ENCODE measurements at regions not wholly inside any gene's neighbourhood (a gene's known extent, or its start where the extent isn't known, plus 50 kb on each side); places are given as distances from the start of the nearest gene placed in this dataset.

DNA sequence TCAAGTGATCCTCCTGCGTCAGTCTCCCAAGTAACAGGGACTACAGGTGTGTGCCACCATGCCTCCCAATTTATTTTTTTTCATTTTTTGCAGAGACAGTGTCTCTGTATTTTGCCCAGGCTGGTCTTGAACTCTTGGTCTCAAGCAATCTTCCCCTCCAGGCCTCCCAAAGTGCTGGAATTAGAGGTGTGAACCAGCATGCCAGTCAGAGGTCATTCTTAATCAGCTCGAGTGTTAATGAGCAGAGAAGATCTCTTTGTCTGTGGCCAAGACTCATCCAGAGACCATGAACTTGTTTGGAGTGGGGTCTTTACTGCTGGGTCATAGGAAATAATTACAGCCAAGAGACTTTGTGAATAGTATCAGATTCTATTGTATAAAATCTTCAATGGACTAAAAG is 99.2 kb upstream of the AP1S2 start:
- H3K4me1 ChIP-seq, result no peaks in the 10 kb centered on the region
- intact Hi-C loops (cut with DNase I), result no loop called here
- ATAC-seq, result no peak
- H3K9me3 ChIP-seq, result no peaks in the 10 kb centered on the region
- H3K4me3 ChIP-seq, result no peak overlapping the region
- no peaks in the 10 kb centered on the region for H3K36me3 ChIP-seq
- peaks cover 0 to 20% (median 0%) of the 10 kb centered on the region in 9 donors for H3K27me3 ChIP-seq
- no peak for TF ChIP-seq POLR2A (IDR thresholded peaks at IDR 0.05)
- TF ChIP-seq, protein P1, sequence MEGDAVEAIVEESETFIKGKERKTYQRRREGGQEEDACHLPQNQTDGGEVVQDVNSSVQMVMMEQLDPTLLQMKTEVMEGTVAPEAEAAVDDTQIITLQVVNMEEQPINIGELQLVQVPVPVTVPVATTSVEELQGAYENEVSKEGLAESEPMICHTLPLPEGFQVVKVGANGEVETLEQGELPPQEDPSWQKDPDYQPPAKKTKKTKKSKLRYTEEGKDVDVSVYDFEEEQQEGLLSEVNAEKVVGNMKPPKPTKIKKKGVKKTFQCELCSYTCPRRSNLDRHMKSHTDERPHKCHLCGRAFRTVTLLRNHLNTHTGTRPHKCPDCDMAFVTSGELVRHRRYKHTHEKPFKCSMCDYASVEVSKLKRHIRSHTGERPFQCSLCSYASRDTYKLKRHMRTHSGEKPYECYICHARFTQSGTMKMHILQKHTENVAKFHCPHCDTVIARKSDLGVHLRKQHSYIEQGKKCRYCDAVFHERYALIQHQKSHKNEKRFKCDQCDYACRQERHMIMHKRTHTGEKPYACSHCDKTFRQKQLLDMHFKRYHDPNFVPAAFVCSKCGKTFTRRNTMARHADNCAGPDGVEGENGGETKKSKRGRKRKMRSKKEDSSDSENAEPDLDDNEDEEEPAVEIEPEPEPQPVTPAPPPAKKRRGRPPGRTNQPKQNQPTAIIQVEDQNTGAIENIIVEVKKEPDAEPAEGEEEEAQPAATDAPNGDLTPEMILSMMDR (IDR thresholded peaks at IDR 0.05), result no peak
- DNase-seq, result no peak
- 54 to 76% (median 73%) methylated on average over 2 of the region's 2 CpGs for WGBS, 4 donors
- H3K27ac ChIP-seq, result no peak overlapping the region

DNA sequence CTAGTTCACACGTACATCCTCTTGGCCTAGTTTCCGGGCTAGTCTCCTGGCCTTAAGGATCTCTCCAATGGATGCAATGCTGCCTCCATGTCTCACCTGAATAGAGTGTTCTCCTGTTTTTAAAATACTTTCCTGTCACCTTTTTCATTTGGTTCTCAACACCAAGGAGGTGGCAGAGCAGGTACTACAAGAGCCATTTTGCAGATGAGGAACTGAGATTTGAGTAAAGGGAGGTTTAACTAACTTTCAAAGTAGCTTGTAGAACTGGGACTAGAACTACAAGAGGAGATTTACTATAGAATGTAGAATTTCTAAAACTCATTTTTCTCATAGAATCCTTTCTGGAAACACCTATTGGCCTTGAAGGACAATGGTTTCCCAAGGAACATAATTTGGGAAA is 97.6 kb upstream of the AP1S2 start:
- H3K27ac ChIP-seq, result no peak overlapping the region
- H3K9me3 ChIP-seq, result no peaks in the 10 kb centered on the region
- ATAC-seq (no peak), DNase-seq (no peak)
- no peak for TF ChIP-seq POLR2A (IDR thresholded peaks at IDR 0.05)
- TF ChIP-seq, protein P1 (IDR thresholded peaks at IDR 0.05), result no peak
- no peaks in the 10 kb centered on the region for H3K36me3 ChIP-seq
- intact Hi-C loops (cut with DNase I), result no loop called here
- H3K4me1 ChIP-seq, result peaks cover 0 to 9% (median 0%) of the 10 kb centered on the region in 12 donors
- 85 to 99% (median 92%) methylated on average over 2 of the region's 2 CpGs for WGBS, 4 donors
- H3K27me3 ChIP-seq, result peaks cover 0 to 32% (median 0%) of the 10 kb centered on the region in 9 donors
- H3K4me3 ChIP-seq, result no peak overlapping the region

DNA sequence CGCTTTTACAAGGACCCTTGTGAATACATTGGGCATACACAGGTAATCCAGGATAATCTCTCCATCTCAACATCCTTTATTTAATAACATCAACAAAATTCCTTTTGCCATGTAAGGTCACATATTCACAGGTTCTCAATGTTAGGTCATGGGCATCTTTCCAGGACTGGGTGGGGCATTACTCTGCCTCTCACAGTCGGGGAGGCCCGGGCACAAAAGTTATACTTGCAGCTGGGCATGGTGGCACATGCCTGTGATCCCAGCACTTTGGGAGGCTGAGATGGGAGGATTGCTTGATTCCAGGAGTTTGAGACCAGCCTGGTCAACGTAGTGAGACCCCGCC is 93.7 kb upstream of the AP1S2 start:
- H3K36me3 ChIP-seq, result no peaks in the 10 kb centered on the region
- H3K9me3 ChIP-seq, result no peaks in the 10 kb centered on the region
- no peak for ATAC-seq
- H3K27me3 ChIP-seq, result peaks cover 0 to 48% (median 0%) of the 10 kb centered on the region in 9 donors
- no peak overlapping the region for H3K27ac ChIP-seq
- DNase-seq, result no peak
- WGBS, 4 donors, result 82 to 90% (median 88%) methylated on average over 5 of the region's 5 CpGs
- intact Hi-C loops (cut with DNase I), result no loop called here
- TF ChIP-seq, protein P1 (IDR thresholded peaks at IDR 0.05), result no peak
- no peak for TF ChIP-seq POLR2A (IDR thresholded peaks at IDR 0.05)
- H3K4me1 ChIP-seq, result peaks cover 0 to 9% (median 0%) of the 10 kb centered on the region in 12 donors
- no peak overlapping the region for H3K4me3 ChIP-seq

DNA sequence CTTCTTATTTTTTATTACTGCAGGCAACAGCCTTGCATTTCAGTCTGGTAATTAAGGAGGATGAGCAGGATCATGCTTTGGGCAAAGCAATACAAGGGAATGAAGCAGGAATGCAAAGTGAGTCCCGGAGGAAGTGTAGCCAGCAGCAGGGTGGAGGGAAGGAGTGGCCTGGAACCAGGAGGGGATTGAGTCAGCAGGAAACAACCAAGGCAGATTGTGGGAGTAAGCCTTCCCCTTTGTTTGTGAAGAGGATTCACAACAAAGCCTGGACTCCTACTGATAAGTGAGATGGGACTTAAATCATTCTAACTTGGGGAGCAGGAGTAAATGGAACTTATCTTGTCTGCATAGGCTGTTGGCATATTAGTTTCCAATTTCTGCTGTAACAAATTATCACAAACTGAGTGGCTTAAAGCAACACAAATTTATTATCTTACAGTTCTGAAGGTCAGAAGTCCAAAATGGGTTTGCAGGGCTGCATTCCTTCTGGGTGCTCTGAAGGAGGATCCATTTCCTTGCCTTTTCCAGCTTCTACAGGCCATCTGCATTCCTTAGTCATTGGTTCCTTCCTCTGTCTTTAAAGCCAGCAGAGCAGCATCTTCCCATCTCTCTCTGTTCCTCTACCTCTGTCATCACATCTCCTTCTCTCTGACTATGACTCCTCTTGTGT is 93.2 kb upstream of the AP1S2 start:
- 0 to 12% (median 4%) methylated on average over 1 of the region's 1 CpG for WGBS, 4 donors
- H3K4me3 ChIP-seq, result no peak overlapping the region
- no peaks in the 10 kb centered on the region for H3K9me3 ChIP-seq
- ATAC-seq (no peak), DNase-seq (no peak)
- TF ChIP-seq POLR2A (IDR thresholded peaks at IDR 0.05), result no peak
- TF ChIP-seq, protein P1 (IDR thresholded peaks at IDR 0.05), result no peak
- intact Hi-C loops (cut with DNase I), result no loop called here
- no peak overlapping the region for H3K27ac ChIP-seq
- peaks cover 0 to 53% (median 0%) of the 10 kb centered on the region in 9 donors for H3K27me3 ChIP-seq
- H3K36me3 ChIP-seq, result no peaks in the 10 kb centered on the region
- H3K4me1 ChIP-seq, result peaks cover 0 to 9% (median 0%) of the 10 kb centered on the region in 12 donors
